Ramos (cell line): ENCODE measurements at regions not wholly inside any gene's neighbourhood (a gene's known extent, or its start where the extent isn't known, plus 50 kb on each side); places are given as distances from the start of the nearest gene placed in this dataset.

Experiments used
- in situ Hi-C: fragments of 300-500 bp; cut with MboI; formaldehyde crosslinking; loops from one replicate; pipeline ENCODE4 v1.14.3; 2022; ENCODE audit warnings: low sequenced_read_pairs; ENCODE audit not compliant: unreplicated experiment

- in situ Hi-C loops = no loop called here
Observed at GRCh38 chr2:40758401-40759155, 306.7 kb upstream of the SLC8A1 start.

DNA sequence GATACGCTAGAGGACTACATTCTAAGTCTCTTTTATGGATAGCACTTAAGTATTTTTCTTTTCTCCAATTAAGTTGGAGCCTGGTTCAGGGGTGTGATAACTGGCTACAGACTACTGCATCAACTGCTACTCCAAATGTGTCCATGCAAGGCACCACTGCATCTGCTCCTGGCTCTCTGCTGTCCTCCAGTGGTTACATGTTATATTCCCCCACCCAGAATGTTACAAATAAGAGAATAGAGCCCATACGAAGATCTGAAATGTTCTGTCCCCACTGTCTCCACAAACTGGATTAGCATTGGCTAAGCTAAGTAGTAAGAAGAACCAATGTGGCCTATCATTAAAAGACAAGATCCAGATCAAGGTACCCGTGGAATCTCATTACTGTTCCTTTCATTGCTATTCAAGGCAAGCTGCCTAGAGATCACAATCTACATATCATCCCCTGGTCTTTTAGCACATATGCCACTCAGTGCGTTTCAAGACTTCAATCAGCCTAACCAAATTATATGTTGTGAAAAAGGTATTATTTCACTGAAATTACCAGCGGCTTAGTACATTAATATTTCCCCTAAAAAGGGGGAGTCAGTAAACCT is 308.3 kb upstream of the SLC8A1 start:
- in situ Hi-C loops = no loop called here

GRCh38 chr2:40773291-40773690 is 321.4 kb upstream of the SLC8A1 start:
- in situ Hi-C loops = no loop called here

DNA sequence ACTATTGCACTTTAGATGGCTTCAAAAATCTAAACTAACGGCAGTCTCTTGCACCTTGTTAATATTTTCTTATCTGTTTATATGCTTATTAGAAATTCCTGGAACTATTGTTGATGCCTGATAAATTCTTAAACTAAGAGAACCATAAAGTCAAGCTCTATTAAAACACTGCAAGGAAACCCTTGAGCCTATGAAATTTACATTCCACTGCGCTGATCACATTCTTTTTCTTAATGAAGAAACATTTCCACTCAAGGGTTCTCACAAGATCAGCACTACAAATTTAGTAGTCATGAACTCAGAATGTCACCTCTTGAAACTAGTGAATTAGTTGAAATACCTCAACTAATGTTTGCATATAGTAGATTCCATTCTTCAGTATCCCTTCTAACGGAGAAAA is 331.8 kb upstream of the SLC8A1 start:
- in situ Hi-C loops = no loop called here

DNA sequence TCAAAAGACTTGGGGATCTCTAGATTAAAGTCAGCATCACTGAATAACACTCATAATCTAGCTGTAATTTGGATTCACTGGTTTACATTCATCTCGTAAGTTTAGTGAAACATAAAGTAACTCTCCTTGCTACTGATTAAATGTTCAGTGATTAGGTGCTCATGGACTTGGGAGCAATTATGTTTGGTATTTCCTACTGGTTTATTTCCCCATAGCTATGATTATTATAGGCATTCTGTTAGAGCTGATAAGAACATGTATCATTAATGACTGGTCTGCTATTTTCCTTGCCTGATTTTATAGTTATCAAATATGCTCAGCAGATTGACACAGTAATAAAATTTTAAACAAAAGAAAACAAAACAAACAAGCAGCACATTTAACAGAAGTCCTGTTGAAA is 334.7 kb upstream of the SLC8A1 start:
- in situ Hi-C loops = no loop called here

- in situ Hi-C loops = no loop called here
Observed at GRCh38 chr2:40797120-40797519, 345.2 kb upstream of the SLC8A1 start.

GRCh38 chr2:40803900-40804299 is 352.0 kb upstream of the SLC8A1 start:
- in situ Hi-C loops = no loop called here

DNA sequence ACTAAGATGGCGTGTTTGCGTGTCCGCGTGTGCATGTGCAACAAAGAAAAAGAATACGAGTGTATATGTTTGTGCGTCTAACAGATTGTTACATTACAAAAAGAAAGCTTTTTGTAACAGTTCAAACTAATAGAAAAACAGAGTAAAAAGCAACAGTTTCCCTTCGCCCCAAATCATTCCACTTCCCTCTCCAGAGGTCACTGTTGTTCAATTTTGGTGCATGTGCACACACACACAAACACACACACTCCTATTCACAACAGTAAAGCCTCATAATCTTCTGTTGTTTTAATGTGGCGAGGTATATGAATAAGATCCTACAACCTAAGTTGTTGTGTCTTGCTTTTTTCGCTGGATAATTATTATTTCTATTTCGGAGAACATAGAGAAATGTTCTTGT is 357.3 kb upstream of the SLC8A1 start:
- in situ Hi-C loops = no loop called here

GRCh38 chr2:40814616-40815015 is 362.7 kb upstream of the SLC8A1 start:
- in situ Hi-C loops = no loop called here

GRCh38 chr2:40820319-40820718 is 368.4 kb upstream of the SLC8A1 start:
- in situ Hi-C loops = no loop called here

- in situ Hi-C loops = no loop called here
Observed at GRCh38 chr2:40823478-40823877, 371.6 kb upstream of the SLC8A1 start.

DNA sequence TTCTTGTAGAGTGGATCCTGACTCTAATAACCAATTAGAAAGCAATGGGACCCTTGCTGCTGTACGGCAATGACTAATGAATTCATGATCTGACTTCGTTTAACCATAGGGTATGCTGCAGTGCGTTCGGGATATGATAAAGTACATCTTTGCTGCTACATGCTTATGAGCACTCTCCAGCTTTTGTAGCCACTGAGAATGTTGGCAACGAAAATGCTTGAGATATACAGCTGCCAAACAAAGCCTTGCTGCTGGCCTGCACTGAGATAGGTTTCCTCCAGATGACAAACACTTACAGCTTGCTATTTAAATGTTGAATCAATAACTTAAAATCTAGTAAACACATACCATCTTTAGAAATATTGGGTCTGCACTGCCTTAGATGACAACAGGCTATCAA is 372.4 kb upstream of the SLC8A1 start:
- in situ Hi-C loops = no loop called here

GRCh38 chr2:40827392-40827791 is 375.5 kb upstream of the SLC8A1 start:
- in situ Hi-C loops = no loop called here

GRCh38 chr2:40831321-40831873 is 379.5 kb upstream of the SLC8A1 start:
- in situ Hi-C loops = no loop called here

DNA sequence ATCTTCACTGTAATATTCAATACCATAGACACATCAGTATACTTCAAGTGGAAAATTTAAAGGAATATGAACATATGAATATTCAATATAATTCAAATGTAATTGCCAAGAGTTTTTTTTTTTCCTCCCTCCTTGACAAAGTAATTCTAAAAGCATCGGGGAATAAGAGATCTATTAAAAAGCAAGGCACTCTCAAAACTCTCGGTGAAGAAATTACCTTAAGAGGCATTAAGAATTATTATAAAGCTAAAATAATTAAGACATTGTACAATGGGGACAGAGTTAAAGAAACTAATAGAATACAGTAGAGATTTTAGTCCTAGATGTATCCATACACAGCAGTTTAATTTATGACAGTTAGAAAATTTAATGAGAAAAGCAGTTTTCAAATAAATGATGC is 390.0 kb upstream of the SLC8A1 start:
- in situ Hi-C loops = no loop called here

- in situ Hi-C loops = no loop called here
Observed at GRCh38 chr2:40844353-40845277, 392.7 kb upstream of the SLC8A1 start.

GRCh38 chr2:40851661-40852060 is 399.8 kb upstream of the SLC8A1 start:
- in situ Hi-C loops = no loop called here

- in situ Hi-C loops = no loop called here
Observed at GRCh38 chr2:40859617-40860016, 407.7 kb upstream of the SLC8A1 start.

GRCh38 chr2:40867829-40868228 is 415.9 kb upstream of the SLC8A1 start:
- in situ Hi-C loops = no loop called here

GRCh38 chr2:40872580-40872979 is 420.7 kb upstream of the SLC8A1 start:
- in situ Hi-C loops = no loop called here

DNA sequence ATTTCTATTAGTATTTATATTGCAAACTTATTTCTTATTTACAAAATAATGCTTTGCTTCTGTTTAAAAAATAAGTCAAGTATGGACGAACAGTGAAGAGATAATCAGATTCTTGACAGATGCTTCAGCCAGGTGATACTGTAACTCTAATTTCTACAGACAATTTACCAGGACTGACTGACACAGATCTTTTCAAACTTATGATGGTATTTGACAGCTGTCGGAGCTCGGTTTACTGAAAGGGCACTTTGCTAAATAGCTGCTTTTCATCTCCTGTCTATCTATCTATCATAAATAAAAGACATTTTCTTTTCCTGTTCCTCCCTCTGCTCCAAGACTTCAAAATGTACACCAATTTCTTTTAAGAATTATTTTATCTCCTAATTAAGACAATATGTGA is 422.5 kb upstream of the SLC8A1 start:
- in situ Hi-C loops = no loop called here
